NCI-H2029 (cell line): ENCODE measurements at regions not wholly inside any gene's neighbourhood (a gene's known extent, or its start where the extent isn't known, plus 50 kb on each side); places are given as distances from the start of the nearest gene placed in this dataset.

Experiments
- DNase-seq: peaks from one replicate; lab custom pipeline; 2025; lab: John Stamatoyannopoulos, UW

DNA sequence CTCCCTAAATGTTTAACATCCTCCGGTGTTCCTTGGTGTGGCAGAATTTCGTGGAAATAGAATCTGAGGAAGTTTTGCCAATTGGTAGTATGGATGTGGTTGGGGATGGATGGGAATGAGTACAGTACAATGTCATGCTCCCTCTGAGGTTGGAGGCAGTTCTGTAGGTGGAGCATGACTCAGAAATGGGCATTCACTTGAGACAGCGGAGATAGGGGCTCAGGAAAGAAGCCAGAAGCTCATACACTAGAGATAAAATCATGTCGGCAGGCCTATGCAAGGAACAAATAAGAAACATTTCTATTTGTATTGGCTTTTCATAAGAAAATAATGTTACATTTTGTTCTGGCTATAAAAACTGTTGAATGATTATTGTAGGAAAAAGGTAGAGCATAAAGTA is 196.0 kb downstream of the URB2 start:
- no peak for DNase-seq

DNA sequence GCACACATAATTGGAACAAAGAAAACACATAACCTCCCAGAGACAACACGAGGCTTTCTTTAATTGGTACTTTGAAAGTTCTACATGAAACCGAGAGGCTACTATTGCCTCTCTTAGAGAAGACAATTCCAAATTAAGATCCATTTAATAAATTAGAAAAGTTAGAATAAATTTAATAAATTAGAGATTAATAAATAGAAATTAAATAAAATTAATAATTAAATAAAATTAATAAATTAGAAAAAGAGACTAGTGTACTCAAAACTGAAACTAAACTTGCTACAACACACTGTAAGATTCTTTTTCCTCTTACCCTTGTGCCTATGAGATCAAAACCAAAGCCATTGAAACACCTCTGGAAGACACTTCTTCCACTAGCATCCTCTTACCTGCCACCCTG is 199.0 kb downstream of the URB2 start:
- DNase-seq, result no peak

DNA sequence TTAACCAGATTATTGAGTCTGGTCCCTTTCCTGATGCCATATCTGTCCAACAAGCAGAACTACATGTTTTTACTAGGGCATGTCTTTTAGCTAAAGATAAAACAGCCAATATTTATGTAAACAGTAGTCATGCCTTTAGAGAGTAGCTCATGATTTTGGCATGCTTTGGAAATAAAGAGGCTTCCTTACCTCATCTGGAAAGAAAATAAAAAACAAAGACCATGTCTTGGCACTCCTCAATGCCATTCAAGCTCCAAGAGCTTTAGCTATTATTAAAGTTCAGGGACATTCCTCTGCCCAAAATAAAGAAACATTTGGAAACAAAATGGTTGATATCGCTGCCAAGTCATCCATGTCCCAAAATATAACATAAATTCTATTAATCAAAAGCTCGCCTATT is 202.4 kb downstream of the URB2 start:
- no peak for DNase-seq

DNA sequence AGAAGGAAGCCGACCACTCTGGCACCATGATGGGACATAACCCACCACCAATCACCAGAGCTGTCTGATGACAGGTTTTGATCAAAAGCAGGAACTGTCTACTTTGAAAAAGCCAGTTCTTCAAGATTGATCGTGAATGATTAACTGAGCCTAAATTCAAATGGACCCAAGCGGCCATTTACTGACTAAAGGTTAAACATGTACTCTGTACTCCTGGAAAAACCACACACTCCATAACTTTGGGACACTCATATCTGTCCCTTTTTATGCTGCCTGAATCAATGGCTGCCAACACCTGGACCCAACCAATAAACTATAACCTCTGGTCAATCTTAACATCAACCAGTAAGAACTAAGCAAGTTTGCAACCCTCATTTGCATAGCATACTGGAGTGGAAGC is 206.6 kb downstream of the URB2 start:
- DNase-seq, result no peak

DNA sequence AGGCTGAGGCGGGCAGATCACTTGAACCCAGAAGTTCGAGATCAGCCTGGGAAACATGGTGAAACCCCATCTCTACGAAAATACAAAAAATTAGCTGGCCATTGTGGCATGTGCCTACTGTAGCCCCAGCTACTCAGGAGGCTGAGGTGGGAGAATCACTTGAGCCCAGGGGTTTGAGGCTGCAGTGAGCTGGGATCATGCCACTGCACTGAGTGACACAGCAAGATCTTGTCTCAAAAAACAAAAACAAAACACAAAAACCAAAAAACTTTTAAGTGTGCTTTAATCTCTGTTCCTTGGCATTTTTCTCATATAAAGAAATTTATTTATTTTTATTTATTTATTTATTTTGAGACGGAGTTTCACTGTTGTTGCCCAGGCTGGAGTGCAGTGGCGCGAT is 208.2 kb downstream of the URB2 start:
- no peak for DNase-seq

DNA sequence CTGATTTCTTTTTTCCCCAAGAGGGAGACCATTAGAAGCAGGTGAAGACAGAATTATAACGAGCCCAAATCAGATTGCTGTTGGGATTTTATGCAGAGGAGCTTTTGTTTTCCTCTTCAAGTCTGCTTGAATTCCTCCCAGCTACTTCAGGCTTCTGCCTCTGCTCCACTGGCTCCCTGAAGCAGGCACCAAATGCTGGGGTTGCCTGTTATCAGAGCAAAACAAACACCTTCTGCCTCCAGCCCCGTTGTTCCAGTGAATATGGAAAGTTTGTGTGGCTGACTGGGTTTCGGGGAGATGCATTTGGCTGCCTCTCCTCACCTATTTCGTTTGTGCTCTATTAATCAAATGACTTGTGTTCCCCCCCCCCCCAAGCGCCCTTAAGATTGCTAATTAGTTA is 209.2 kb downstream of the URB2 start:
- no peak for DNase-seq

DNA sequence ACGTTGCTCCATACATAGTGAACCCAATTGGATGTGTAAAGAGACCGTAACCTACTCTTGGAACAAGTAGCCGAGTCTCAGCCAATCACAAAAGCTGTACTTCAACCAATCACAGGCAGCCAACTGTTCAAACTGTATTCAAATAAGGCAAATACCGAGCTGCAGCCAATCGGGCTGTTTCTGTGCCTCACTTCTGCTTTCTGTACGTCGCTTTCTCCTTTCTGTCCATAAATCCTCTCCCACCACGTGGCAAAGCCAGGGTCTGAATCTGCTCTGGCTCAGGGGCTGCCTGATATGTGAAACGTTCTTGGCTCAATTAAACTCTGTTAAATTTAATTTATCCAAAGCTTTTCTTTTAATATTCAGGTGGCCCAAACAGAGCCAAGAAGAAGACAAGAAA is 210.3 kb downstream of the URB2 start:
- DNase-seq, result no peak

DNA sequence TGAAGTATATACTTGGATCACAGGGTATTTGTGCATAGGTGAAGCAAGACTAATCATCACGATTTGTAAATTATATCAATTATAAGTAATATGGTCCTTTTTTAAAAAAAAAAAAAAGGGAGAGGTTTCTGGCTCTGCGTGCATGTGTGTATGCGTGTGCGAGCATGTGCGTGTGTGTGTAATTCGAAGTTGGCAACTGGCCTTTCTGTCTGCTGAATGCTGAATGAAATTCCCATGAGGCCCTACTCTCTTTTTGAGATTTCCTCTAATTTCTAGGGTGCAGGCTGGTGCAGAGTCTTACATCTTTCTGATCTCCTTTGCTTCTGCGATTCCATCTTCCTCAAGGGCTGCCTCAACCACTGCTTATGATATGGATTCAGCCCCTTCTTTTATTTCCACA is 212.2 kb downstream of the URB2 start:
- no peak for DNase-seq

DNA sequence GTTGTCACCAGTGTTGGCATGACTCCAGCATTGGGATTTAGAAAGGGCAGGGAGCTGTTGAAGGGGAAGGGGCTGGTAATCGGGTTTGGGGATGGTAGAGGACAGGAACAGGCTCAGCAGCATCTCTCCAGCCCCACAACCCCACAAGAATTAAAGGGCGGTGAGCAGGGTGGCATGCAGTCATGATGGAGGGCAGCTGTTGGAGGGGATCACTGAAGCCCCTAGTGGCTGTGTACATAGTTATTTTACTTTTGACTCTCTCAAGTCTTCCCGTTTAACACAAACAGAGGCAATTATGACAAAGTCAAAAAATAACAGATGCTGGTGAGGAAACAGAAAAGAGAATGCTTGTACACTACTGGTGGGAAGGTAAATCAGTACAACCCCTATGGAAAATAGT is 213.8 kb downstream of the URB2 start:
- DNase-seq, result no peak

DNA sequence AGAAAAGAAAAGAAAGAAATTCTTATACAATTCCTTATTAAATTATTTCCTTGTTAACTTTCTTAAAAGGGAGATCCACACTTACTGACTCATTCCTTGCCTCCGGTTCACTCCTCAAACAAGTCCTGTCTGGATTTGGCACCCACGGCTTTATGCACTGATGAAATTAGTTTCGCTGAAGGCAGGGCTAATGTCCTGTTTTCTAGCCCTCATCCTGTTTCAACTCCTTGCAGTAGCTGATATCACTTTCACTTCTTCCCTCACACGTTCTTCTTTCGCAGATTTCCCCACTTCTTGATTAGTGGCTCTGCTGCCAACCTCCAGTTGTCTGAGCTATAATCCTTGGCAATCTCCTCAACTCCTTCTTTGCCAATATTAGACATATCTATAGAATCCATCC is 215.2 kb downstream of the URB2 start:
- DNase-seq, result no peak

DNA sequence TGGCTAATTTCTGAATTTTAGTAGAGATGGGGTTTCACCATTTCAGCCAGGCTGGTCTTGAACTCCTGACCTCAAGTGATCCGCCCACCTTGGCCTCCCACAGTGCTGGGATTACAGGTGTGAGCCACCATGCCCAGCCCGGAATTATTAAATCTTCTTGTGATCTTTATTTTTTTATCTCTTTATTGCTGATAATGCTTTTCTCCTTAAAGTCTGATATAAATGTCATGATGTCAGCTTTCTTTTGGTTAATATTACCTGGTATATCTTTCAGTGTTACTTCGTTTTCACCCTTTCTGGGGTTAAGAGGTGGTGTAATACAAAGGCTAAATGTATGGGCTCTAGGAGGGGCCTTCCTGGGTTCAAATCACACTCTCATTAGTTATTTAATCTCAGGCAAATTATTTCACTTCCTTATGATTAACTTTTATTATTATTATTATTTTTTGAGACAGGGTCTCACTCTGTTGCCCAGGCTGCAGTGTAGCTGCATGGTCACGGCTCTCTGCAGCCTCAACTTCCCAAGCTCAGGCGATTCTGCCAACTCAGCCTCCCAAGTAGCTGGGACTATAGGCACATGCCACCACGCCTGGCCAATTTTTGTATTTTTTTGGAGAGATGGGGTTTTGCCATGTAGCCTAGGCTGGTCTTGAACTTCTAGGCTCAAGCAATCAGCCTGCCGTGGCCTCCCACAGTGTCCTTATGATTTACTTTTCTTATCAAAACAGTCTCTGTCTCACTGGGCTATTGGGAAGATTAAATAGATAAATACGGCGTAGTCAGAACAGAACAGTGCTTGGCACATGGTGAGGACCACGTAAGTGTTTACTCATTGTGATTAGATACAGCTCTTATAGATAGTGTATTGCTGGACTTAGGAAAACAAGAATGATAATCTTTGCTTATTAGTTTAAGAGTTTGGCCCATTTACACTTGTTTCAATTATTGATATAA is 216.5 kb downstream of the URB2 start:
- peak; percentile 3 for DNase-seq

DNA sequence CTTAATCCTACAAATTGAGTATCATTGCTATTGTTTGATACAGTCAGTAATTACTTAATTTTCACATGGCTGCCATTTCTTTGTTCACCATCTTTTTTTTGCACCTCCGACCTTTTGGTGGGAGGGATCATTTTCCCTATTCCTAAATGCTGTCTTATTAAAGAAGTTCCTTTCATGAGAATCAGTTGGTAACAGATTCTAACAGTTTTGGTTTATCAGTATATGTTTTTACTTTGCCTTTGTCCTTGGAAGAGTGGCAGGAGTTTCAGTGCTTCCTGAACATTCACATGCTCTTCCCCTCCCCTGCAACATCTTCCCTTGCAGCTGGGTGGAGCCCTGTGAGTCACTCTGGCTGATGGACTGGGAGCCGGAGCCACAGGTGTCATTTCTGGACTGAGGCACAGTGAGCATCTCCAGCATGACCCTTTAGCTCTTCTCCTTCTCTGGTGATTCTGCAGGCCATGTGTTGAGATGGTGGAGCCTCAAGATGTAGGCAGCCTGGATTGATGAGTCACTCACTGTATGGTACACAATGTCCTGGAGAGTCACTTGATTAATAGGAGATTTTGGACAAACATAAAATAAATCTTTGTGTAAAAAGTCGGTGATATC is 217.7 kb downstream of the URB2 start:
- no peak for DNase-seq

DNA sequence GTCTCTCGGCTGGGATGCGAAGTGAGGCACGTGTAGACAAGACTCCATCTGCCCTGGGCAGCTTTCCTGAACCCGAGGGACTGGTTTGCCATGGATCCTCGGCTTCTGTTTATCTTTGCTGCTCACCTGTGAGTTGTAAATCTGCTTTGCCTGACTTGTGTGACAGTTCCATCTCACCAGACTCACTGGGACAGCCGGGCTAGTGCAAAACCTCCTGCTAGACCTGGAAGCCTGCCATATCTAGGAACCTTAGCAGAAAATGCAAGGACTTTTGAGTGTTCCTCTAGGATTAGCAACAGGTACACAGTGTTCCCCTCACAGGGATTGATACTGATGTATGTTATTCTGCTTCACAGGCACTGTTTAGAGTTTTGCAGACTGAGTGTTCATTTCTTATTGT is 218.6 kb downstream of the URB2 start:
- no peak for DNase-seq

DNA sequence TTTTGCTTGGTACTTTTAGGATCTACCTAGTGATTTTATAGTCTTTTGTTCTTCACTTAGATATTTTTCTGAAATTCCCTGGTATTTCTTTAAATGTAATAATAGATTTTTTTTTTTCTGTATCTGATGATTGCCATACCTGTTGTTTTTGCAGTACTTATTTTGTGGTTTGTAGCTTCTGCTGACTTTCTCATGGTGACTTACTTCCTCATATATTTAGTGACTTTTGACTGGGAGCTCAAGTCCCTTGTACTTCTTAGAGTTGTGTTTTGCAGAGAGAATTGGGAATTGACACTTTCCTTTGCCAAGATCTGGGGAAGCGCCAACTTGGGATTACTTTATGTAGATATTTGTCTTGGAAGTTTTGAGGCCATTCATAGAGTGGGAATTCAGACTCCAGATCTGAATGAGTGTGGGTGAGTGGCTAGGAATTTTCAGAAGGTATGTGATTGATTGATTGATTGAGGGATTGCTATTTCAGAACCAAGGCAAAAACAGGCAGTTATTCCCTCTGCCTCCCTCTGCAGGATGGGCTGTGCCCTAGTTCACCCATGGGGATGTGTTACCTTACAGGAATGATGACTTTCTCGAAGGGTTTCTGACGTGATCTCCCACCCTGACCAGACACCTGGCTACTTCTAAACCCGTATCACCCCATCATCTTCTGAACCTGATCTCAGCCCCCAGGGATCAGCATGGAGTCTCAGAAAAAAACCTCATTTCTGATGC is 219.5 kb downstream of the URB2 start:
- no peak for DNase-seq

DNA sequence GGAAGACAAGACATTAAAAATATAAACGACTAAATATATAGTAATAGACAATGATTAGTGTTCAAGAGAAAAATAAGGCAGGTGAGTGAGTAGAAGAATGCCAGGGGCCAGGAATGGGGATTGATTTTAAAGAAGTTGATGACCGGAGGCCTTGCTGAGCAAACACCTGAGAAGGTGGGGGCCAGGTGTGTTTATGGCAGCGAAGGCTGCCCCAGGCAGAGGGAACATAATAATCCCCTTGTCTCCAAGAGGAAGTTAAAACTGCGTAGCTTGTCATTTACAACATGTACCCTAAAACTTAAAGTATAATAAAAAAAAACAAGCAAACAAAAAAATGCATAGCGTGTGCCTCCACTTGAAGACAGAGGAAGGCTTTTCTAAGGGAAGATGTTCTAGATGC is 220.3 kb downstream of the URB2 start:
- no peak for DNase-seq

DNA sequence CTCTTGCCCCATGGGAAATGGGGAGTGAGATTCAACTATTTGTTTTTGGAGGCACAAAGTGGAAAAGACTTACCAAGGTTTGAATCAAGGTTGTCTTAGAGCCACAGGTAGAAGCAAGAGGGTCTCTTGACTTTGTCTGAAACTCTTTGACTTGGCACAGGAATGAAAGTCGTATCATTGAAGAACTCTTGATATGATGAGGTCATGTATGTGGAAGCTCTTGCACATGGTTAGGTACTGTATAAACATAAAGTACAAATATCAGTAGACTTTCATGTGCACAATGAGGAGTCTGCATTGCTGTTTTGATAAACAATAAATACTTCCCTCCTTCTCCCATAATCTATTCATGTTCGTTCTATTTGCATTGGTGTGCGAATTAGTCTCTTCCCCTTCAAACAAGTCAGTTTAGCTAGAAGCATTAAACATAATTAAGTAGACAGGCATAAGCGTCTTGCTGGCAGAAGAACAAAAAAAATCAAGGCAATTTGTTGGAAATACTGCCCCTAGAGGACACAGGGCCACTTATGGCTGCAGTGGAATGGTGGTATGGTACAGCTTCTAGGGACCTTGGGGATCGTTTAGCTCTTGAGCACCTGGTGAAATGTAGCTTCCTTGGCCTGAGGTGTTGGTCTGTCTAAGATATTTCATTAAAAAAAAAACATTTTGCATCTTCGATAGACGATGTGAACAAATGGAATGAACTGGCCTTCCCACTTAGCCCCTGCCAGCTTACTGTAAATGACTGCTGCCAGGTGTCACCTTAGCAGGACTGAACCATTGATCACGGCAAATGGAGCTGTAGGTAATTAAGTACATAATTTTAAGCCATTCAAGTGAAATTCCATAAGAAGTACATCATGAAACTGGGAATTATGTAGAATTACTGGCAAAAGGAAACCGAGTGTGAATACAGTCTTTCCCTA is 218.0 kb upstream of the GALNT2 start:
- DNase-seq, result peak; percentile 33

DNA sequence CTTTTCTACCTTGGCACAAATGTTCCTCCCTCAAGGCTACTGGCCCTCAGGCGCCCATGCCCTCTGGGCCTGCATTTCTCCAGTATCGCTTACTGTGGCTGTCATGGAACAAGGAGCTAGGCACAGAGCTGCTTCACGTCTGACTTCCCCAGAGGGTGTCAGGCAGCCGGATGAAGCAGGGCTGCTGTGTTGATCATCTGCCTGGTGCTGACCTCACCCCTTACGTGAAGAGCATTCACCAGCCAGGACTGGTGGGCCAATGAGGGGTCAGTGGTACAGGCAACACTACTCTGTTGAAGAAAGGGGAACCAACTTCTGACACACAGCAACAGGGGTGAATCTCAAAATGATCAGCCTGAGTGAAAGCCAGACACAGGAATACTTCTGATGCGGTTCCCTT is 215.5 kb upstream of the GALNT2 start:
- no peak for DNase-seq

DNA sequence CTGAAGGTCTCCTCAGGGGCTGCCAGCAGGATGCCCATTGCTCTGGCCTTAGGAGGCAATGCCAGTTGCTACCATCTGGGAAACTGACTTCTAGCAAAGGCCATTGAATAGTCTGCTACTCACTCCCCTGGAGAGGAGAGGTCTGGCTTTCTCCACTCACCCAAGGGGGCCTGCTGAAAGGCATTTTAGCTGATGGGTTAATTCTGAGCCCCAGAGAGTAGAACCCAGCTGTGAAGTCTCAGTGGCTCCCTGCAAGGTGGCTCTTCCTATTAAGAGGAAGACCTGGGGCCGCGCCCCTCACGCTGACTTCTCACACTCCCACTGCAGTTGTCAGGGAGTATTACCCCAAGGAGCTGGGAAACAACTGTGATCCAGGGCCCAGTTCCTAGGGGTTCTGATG is 213.3 kb upstream of the GALNT2 start:
- DNase-seq, result no peak

DNA sequence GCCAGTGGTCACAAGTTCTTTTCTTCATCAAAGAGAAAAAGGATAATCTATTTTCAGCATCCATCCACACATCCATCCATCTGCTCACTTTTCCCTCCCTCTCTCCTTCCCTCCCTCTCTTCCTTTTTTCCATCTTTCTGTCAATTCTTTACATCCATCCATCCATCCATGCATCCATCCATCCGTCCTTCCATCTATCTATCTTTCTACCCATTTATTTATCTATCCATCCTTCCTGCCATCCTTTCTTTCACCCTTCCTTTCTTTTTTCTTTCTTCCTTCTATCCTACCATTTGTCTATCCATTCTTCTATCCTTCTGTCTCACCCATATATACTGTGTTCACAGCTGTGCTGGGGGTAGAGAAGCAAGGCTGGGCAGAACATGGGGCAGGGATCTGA is 212.4 kb upstream of the GALNT2 start:
- DNase-seq, result no peak

DNA sequence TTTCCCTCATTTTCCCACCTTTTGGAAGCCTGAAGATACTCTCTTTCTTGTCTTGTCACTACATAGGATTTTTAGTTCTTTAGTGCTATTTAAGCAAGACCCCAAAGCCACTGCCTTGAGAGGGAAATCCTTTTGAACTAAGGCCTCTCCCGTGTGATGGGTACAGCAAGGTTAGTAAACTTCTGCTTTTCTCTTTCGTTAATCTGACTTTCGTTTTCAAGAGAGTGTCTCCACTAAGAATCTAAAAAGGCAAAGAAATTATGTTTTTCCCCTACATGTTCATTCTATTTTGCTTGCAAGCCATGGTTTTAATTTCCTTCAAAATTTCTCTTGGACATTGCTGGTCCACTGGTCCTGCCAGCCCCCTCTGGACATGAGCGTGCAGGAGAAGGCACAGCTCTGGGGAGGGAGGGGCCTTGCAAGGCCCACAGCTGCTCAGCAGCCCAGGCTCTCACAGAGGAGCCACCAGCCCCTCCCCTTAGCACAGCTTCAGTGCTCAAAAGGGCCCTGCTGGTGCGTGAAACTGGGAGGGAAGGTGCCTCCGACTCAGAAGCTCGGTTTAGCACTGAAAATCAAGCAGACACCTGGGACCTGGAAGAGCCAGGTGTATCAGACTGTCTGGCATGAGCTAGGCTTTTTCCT is 210.9 kb upstream of the GALNT2 start:
- no peak for DNase-seq

DNA sequence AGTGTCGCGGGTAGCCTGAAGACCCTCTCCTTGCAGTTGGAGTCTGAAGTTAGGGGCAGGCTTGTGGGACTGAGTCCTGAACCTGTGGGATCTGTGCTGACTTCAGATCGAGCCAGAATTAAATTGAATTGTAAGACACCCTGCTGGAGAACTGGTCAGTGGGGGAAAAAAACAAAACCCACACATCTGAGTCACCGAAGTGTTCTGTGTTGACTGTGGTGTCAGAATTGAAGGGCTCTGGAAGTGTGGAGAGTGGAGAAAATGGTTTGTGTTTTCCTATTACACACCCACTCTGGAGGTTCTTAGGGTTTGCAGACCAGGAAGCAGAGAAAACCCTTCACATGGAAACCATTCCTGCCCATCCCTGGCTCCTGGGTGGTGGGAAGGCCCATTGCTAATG is 209.5 kb upstream of the GALNT2 start:
- no peak for DNase-seq
